Lower leg skin (tissue), 4 donors: ENCODE measurements at regions not wholly inside any gene's neighbourhood (a gene's known extent, or its start where the extent isn't known, plus 50 kb on each side); places are given as distances from the start of the nearest gene placed in this dataset.
"Not testable (repeated sequence)": the region's sequence is repeated elsewhere in the genome, so short reads cannot be mapped to it uniquely, and the experiment has no call there.

ENCODE experiments used
- DNase-seq, 2 donors: peaks; one replicate each; pipeline ENCODE4 v3.0.0-alpha.2; 2019; ENCODE audit warnings: low spot score in 2 of 2
- H3K4me3 ChIP-seq: fragments of 200-600 bp; sonication (generic); 2 replicates; pipeline ENCODE4 v1.5.1; 2017; ENCODE audit warnings: mild to moderate bottlenecking, low read depth; ENCODE audit not compliant: poor library complexity, severe bottlenecking
- CTCF ChIP-seq, 3 donors: fragments of 450-650 bp; IDR thresholded peaks; one replicate each; pipeline ENCODE4 v1.5.1; 2016; ENCODE audit warnings: antibody characterized with exemption in 3 of 3, mild to moderate bottlenecking in 3 of 3, moderate library complexity in 2 of 3
- POLR2A ChIP-seq, 2 donors: fragments of 450-650 bp; IDR thresholded peaks; one replicate each; pipeline ENCODE4 v1.6.1; 2016 to 2017; ENCODE audit warnings: antibody characterized with exemption in 2 of 2, mild to moderate bottlenecking in 1 of 2, moderate library complexity in 1 of 2
- WGBS, 2 donors: methylation state at CpG; one replicate each; pipeline ENCODE4 v1.1.5; 2018; 5-methylcytosine and 5-hydroxymethylcytosine counted together
- intact Hi-C: fragments of 100-400 bp; cut with DNase I; formaldehyde crosslinking; loops from one replicate; pipeline ENCODE4 v1.15.0; 2023; ENCODE audit warnings: low total_unique reads

GRCh38 chr15:67928666-67929065, 88.8 kb upstream of the RNU6-1 start:
- intact Hi-C loops = no loop called here
- TF ChIP-seq CTCF (IDR thresholded peaks at IDR 0.05) (no peak), POLR2A (IDR thresholded peaks at IDR 0.05) (no peak)
- DNase-seq = no peak
- no peak overlapping the region for H3K4me3 ChIP-seq
- WGBS, 2 donors = 76 to 83% methylated on average over 6 of the region's 6 CpGs

GRCh38 chr15:67930720-67931119, 90.9 kb upstream of the RNU6-1 start:
- WGBS, 2 donors = 77 to 91% methylated on average over 2 of the region's 2 CpGs
- no peak overlapping the region for H3K4me3 ChIP-seq
- DNase-seq = no peak
- TF ChIP-seq POLR2A (IDR thresholded peaks at IDR 0.05) = no peak
- TF ChIP-seq CTCF (IDR thresholded peaks at IDR 0.05) = no peak
- intact Hi-C loops = no loop called here

- no peak for TF ChIP-seq CTCF (IDR thresholded peaks at IDR 0.05)
- no peak for TF ChIP-seq POLR2A (IDR thresholded peaks at IDR 0.05)
- no peak overlapping the region for H3K4me3 ChIP-seq
- intact Hi-C loops = no loop called here
- WGBS, 2 donors = 95 to 99% methylated on average over 3 of the region's 3 CpGs
- no peak for DNase-seq
Measured at GRCh38 chr15:67931861-67932260, 92.0 kb upstream of the RNU6-1 start.

- DNase-seq, H3K4me3 ChIP-seq, intact Hi-C loops: not testable (repeated sequence)
- 83 to 86% methylated on average over 3 of the region's 3 CpGs for WGBS, 2 donors
Measured at GRCh38 chr15:67934126-67934525, 94.3 kb upstream of the RNU6-1 start.

GRCh38 chr15:67935244-67935643, 95.4 kb upstream of the RNU6-1 start:
- intact Hi-C loops = no loop called here
- DNase-seq = no peak
- no peak overlapping the region for H3K4me3 ChIP-seq
- TF ChIP-seq CTCF (IDR thresholded peaks at IDR 0.05) (no peak), POLR2A (IDR thresholded peaks at IDR 0.05) (no peak)

- 74 to 79% methylated on average over 5 of the region's 5 CpGs for WGBS, 2 donors
- DNase-seq = no peak
- H3K4me3 ChIP-seq = no peak overlapping the region
- intact Hi-C loops = no loop called here
- no peak for TF ChIP-seq POLR2A (IDR thresholded peaks at IDR 0.05)
- TF ChIP-seq CTCF (IDR thresholded peaks at IDR 0.05) = no peak
Measured at GRCh38 chr15:67936258-67936657, 96.4 kb upstream of the RNU6-1 start.
